ENCODE measurements at regions not wholly inside any gene's neighbourhood (a gene's known extent, or its start where the extent isn't known, plus 50 kb on each side); places are given as distances from the start of the nearest gene placed in this dataset.
A peak's percentile ranks its signal among the peaks of the same experiment; 100 is the strongest.

DNA sequence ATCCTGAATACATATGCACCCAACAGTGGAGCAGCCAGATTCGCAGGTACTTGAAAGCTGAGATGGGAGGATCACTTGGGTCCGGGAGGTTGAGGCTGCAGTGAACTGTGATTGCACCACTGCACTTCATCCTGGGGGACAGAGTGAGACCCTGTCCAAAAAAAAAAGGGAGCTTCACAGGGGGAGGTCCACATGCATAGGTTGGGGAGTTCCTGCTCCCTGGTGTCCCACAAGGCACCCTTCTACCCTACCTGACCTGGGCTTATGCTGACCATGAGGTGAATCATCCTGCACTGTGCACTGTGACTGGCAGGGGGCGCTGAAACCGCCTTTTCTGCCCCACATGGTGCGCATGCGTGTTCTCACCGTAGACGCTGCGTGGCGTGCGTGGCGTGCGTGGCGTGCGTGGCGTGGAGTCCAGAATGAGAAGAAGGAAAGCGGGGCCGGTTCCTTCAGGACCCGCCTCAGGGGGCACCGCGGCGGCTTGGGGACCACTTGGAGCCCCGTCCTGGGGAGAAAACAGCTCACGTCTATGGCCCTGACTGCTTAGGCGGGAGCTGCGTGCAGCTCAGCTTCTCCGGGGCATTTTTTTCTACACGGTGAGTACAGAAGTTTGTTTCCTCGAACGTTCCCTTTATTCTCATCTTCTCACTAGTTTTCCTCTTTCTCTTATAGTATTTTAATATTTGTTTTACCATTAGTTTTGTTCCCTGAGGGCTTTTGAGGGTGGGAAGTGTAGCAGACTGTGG lies 116.6 kb upstream of the GRK3 start:
- TF ChIP-seq POLR2A (IDR thresholded peaks at IDR 0.05; ENCODE audit: extremely low read depth, insufficient read length) (peak; percentile 34), CTCF (IDR thresholded peaks at IDR 0.05; ENCODE audit: low read depth, low read length) (peak; percentile 85), MYC (IDR thresholded peaks at IDR 0.05; ENCODE audit: low read depth, low read length) (peak; percentile 86)
- TF ChIP-seq, protein P1, sequence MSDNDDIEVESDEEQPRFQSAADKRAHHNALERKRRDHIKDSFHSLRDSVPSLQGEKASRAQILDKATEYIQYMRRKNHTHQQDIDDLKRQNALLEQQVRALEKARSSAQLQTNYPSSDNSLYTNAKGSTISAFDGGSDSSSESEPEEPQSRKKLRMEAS (IDR thresholded peaks at IDR 0.05; ENCODE audit: low read depth, low read length), result peak; percentile 93
